ENCODE measurements at regions not wholly inside any gene's neighbourhood (a gene's known extent, or its start where the extent isn't known, plus 50 kb on each side); places are given as distances from the start of the nearest gene placed in this dataset.

GRCh38 chr7:35533902-35534301 is 161.0 kb downstream of the HERPUD2 start:
- DNase-seq, result no peak

DNA sequence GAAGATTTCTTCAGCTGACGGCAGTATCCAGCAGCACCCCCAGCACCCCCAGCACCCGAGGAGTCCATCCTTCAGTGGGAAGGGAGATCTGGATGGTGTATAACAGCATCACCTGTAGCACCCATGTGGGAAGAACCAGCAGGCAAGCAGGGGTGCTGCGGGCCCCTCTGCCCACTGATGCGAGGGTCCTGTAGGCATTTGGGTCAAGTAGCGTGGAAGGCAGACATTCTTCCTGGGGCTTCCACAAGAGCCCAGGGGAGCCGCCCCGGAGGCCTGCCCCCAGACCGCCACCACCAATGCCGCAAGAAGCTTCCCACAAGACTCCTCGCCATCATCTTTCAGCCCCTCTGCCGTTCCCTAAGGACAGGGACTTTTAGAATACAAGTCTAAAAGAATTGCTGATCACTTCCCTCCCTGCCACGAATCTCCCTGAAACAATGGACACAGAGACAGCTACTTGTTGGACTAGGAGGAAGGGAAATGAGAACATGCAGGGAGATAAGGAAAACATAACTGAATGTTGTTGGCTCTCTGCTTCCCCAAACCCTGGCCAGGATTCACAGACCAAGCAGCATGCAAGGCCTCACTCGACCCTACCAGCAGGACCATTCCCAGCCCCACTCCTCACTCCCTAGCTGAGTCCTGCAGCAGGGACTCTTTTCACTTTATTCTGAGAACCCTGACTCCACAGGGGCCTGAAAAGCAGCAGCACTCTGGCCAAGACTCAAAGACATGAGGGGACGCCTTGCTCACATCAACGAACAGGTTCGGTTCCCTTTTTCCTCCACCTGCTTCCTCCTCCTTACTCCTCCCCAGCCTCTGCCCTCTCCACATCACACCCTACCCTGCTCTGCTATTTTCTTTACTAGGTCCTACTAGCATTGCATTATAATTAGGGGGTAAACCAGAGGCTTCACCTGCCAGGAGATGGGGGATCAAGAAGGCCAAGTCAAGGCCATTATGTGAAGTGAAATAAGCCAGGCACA is 164.5 kb downstream of the HERPUD2 start:
- DNase-seq, result no peak

DNA sequence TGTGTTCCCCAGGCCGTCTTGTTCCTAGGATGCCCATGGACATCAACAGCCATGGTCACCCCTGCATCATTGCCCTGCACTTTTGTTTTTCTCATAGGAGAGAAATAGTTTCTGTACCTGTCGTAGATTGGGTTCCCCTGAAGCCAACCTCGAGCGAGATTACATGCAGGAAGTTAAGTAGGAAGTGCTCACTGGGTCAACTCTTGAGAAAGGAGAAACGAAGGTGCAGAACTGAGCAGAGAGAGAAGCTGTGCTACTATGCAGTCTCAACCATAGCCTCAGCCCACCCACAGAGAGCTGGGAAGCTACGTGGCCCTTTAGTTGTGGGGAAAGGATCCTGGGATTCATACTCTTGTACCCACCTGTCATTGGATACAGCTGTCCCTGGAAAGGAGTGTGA is 165.2 kb downstream of the HERPUD2 start:
- no peak for DNase-seq

DNA sequence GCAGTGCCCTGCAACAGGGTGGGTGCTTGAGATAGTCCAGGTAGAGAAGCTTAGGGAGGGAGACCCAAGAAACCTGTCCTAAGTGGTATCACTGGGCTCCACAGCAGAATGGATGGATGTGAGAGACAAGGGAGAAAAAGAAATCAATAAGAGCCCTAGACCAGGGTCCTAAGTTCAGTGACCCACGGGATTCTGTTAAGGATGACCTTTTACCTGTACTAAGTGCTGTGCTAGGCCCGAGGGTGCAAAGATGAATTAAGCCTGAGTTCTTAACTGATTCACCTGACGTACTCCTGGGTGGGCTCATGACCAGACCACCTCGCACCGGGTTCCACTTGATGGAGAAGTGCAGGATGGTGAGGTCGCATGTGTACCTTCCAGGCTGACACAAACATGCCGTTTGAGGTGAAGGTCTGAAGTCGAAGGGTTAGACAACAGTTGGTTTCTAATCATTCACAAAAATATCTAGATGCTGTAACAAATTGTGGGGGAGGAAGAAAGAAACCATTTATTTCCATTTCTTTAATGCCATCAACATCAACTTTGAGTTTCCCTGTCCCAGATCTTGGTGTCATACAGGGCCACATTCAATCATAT is 166.5 kb downstream of the HERPUD2 start:
- no peak for DNase-seq

DNA sequence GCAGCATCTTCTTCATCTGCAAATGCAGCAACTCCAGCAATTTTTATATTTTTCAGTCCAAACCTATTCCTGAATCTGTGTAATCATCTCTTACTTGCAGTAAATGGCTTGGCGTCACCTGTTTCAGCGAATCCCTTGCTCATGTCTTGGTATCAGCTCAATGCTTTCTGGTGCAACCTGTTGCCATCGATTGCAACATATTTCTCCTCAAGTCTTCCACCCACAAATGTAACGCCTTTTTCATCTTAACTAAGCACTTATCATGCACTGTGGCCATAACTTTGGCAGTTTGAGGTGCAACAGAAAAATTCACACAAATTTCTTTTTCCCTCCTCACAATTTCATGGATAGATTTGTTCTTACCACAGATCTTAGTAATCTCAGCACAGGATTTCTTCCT is 168.3 kb downstream of the HERPUD2 start:
- DNase-seq, result no peak

- DNase-seq, result no peak
Measured at GRCh38 chr7:35524112-35524804, 170.7 kb downstream of the HERPUD2 start.

GRCh38 chr7:35523292-35523691 is 171.6 kb downstream of the HERPUD2 start:
- DNase-seq, result no peak

GRCh38 chr7:35522697-35523096 is 172.2 kb downstream of the HERPUD2 start:
- DNase-seq, result no peak

DNA sequence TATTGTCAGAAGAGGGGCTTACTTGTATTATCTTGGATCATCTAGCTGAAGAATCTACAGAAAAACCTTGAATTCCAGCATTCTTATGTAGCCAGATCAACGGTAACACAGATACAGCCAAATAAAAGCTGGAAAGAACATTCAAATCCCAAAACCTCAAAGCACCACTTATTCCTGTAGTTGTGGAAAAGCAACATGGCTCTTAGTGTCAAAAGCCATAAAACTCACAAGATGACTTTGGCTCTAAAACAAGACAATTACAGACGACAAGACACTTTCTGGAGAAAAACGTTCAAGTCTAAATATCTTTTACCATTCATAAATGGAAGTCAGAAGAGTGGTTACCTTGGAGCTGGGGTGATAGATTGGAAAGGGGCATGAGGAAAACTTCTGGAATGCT is 173.0 kb downstream of the HERPUD2 start:
- DNase-seq, result no peak

GRCh38 chr7:35520810-35521625 is 173.9 kb downstream of the HERPUD2 start:
- no peak for DNase-seq

DNA sequence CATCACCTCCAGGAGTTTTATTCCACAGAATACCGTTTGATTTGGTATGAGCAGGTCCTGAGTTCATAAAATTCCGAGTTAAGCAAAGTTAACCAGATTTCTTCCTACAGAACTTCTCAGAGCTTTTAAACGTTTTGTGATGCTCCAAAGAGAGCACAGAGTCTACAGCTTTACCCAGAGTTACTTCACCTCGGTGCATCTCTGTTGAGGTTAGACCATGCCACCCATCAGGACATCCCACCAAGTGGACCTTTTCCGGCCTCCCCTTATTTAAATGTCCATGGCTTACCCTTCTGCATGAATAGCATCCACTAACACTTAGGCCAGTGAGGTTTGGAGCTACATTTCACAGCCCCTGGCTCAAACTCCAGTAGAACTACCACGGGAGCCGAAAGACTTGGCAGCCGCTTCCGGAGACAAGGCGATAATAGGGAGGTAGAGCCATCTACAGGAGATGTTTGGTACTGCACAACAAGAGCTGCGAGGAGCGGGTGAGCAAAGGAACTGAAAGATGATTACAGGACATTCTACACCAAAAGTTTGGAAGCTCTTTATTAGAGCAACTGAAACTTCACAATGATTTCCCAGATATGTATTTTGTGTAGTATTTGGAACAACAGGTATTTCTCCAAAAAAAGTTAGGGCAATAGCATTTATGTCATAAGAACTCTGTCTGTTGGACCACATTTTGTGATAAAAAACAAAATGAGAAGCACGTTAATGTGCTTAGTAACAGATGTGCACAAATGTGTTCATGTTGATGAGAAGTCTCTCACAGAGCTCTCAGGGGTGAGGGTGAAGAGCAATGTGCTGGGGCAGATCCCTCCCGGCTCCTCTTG is 174.7 kb downstream of the HERPUD2 start:
- DNase-seq, result peak; percentile 40

DNA sequence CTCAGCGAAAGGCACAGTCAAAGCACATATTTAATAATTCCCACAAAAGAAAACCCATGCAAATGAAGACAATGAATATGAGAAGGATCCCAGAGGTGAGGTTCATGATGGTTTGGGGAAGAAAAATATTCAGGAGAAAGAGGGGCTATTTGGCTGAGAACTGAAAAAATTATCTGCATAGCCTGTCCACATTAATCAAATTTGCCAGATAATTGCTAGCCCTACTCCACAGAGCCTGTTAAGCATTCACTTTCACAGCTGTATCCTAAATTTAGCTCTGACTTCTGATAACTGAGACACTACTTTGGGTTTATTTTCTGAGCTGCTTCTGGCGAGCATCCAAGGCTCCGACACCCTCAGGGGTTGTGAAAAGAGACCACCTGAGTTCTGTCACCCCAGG is 176.2 kb downstream of the HERPUD2 start:
- DNase-seq, result no peak

DNA sequence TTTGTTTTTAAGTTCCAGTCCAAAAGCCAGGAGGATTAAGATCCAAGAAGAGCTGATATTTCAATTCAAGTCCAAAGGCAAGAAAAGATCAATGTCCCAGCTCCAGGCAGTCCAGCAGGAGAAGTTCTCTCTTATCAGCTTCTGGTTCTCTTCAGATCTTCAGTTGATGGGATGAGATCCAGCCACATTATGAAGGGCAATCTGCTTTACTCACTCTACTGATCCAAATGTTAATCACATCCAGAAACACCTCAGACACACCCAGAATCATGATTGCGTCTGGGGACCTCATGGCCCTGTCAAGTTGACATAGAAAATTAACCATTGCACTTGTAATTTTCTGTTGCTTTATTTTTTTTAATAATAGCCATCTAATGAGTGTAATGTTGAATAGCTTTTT is 178.4 kb downstream of the HERPUD2 start:
- DNase-seq, result no peak

GRCh38 chr7:35513828-35514227 is 181.1 kb downstream of the HERPUD2 start:
- no peak for DNase-seq

GRCh38 chr7:35513195-35513594 is 181.7 kb downstream of the HERPUD2 start:
- no peak for DNase-seq

DNA sequence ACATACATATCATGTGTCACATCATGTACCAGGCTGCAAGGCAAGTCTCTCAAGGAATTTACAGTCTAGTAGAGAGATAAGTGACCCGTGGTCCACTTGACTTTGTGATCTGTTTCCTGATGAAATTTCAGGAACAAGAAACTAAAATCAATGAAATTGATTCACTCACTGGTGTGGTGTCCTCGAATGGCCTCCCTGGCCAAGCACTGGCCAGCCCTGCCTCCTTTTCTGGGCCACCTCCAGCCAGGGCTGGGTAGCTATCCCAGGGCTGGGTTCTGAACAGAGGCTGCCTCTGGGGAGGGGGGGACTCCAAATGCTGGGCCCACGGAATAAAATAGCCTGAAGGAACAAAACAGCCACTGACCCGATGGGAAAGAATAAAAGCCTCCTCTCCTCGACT is 182.2 kb downstream of the HERPUD2 start:
- DNase-seq, result no peak

- no peak for DNase-seq
Measured at GRCh38 chr7:35508623-35509400, 186.1 kb downstream of the HERPUD2 start.

DNA sequence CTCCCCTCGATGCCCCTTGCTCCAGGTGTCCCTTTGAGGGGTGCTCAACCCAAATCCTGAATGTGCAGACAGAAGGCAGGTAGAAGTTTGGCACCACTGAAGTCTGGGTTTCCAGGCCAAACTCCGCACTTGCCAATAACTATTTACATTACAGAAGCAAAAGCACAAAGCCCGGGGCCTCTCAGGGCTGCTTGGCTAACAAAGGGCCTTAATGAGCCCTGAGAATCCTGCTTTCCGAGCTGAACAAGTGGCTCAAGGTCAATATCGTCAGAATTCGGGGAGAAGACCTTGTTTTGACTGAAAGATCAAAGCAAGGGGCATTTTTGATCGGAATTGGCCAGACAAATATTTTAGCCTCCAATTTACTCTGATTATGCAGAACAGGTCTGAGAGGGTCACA is 189.9 kb downstream of the HERPUD2 start:
- peak; percentile 36 for DNase-seq

DNA sequence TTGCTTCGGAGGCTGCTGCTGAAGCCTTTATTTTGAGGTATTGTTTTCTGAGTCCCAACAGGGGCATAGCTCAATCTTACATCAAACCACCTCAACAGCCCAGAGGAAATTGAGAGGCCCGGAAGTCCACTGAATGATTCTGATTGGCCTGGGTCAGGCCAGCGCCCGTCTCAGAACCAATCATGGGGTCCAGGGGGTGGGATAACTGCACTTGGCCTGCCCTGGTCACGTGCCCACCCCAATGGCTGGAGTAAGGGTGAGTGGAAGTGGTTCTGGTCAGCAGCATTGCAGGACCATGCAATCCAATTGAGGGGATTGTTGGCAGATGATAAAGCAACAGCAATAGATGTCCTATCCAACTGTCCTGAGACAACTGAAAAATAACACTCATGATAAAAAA is 190.6 kb downstream of the HERPUD2 start:
- no peak for DNase-seq

- DNase-seq, result no peak
Measured at GRCh38 chr7:35501681-35502080, 193.3 kb downstream of the HERPUD2 start.

- DNase-seq, result no peak
Measured at GRCh38 chr7:35499226-35499625, 195.7 kb downstream of the HERPUD2 start.

Data from NCI-H774 (cell line).